ENCODE measurements at regions not wholly inside any gene's neighbourhood (a gene's known extent, or its start where the extent isn't known, plus 50 kb on each side); places are given as distances from the start of the nearest gene placed in this dataset.
A peak's percentile ranks its signal among the peaks of the same experiment; 100 is the strongest.

DNA sequence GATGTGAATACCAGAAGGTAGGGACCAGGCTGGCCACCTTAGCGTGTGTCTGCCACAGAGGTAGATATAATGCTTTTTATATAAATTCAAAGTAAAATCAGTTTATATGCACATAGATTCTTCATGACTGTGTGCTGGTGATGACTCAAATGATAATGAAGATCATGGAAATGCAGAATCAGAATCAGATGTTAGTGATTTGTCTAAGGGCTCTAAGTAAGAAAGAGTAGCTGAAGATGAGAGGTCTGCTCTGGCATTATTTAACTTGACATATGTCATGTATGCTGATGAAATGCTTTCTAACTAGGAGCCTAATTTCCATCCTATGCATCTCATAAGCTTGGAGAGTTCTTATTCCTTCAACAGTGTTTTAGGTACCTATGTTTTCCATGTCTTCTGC, 50.3 kb upstream of the DPH6 start:
- no peak overlapping the region for H3K4me3 ChIP-seq (ENCODE audit: low read depth, low read length)
- TF ChIP-seq, protein P1, sequence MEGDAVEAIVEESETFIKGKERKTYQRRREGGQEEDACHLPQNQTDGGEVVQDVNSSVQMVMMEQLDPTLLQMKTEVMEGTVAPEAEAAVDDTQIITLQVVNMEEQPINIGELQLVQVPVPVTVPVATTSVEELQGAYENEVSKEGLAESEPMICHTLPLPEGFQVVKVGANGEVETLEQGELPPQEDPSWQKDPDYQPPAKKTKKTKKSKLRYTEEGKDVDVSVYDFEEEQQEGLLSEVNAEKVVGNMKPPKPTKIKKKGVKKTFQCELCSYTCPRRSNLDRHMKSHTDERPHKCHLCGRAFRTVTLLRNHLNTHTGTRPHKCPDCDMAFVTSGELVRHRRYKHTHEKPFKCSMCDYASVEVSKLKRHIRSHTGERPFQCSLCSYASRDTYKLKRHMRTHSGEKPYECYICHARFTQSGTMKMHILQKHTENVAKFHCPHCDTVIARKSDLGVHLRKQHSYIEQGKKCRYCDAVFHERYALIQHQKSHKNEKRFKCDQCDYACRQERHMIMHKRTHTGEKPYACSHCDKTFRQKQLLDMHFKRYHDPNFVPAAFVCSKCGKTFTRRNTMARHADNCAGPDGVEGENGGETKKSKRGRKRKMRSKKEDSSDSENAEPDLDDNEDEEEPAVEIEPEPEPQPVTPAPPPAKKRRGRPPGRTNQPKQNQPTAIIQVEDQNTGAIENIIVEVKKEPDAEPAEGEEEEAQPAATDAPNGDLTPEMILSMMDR (IDR thresholded peaks at IDR 0.05; ENCODE audit: insufficient read depth, low read depth, low read length), result no peak
- no peak for DNase-seq (ENCODE audit: low read depth)

GRCh38 chr15:35602836-35603235, 56.9 kb upstream of the DPH6 start:
- TF ChIP-seq, protein P1 (IDR thresholded peaks at IDR 0.05; ENCODE audit: insufficient read depth, low read depth, low read length), result no peak
- H3K4me3 ChIP-seq (ENCODE audit: low read depth, low read length), result no peak overlapping the region
- no peak for DNase-seq (ENCODE audit: low read depth)

GRCh38 chr15:35603301-35603700, 57.3 kb upstream of the DPH6 start:
- TF ChIP-seq, protein P1 (IDR thresholded peaks at IDR 0.05; ENCODE audit: insufficient read depth, low read depth, low read length), result no peak
- DNase-seq (ENCODE audit: low read depth), result peak; percentile 57
- no peak overlapping the region for H3K4me3 ChIP-seq (ENCODE audit: low read depth, low read length)

DNA sequence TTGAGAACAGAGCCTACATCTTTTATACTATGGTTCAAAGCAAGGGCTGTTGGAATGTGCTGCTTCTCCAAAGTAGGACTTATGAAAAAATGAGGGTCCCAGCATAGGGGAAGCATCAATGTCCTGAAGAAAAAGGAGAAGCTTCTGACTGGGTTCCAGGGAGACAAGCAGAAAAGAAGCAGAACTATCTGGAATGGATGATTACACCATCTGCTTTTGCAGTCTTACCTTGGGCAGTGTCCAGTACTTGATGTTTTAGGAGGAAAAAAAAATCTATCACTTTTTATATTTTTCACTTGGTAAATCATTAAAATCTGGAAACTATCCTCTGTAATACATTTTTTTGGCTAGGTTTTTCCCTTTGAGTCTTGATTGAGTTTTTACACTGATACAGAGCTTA, 57.9 kb upstream of the DPH6 start:
- no peak overlapping the region for H3K4me3 ChIP-seq (ENCODE audit: low read depth, low read length)
- TF ChIP-seq, protein P1 (IDR thresholded peaks at IDR 0.05; ENCODE audit: insufficient read depth, low read depth, low read length), result no peak
- DNase-seq (ENCODE audit: low read depth), result no peak

DNA sequence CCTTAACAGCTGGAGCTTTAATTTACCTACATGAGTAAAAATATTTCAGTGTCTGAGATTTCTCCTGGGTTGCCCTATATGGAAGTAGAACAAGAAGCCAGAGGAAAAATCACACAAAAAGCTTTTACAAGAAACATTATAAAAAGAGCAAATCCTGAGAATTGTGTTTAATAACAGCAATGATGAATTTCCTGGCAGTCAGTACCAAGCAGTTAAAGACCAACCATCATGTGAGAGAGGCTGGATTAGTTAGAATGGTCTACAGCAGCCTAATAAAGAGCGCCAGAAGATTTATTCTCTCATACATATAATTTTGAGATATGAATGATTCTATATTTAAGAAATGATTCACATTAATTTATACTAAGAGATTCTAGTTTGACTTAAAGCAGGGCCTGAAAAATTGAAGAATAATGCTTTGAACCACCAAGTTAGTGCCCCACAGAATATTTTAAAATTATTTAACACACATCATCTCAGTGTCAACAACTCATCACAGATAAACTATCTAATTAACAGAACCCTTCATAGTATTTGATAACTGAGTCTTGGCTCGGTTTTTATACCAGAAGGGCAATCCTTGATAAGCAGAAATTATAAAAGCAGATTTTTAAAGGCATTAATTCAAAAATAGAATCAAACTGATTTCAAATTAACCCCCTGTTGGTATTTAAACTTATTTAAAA, 59.9 kb upstream of the DPH6 start:
- TF ChIP-seq, protein P1 (IDR thresholded peaks at IDR 0.05; ENCODE audit: insufficient read depth, low read depth, low read length), result no peak

GRCh38 chr15:35606450-35606779, 60.5 kb upstream of the DPH6 start:
- no peak overlapping the region for H3K4me3 ChIP-seq (ENCODE audit: low read depth, low read length)
- TF ChIP-seq, protein P1 (IDR thresholded peaks at IDR 0.05; ENCODE audit: insufficient read depth, low read depth, low read length), result no peak
- DNase-seq (ENCODE audit: low read depth), result no peak

More for the DNA sequence above, 59.9 kb upstream of the DPH6 start:
- H3K4me3 ChIP-seq (ENCODE audit: low read depth, low read length), result no peak overlapping the region
- DNase-seq (ENCODE audit: low read depth), result no peak

Measured in fibroblast of villous mesenchyme (primary cell).